HPDE6-E6E7 (cell line): ENCODE measurements at regions not wholly inside any gene's neighbourhood (a gene's known extent, or its start where the extent isn't known, plus 50 kb on each side); places are given as distances from the start of the nearest gene placed in this dataset.

Experiments used
- DNase-seq: peaks from one replicate; pipeline ENCODE4 v3.0.0; 2011; ENCODE audit warnings: missing footprints; ENCODE audit errors: extremely low spot score

GRCh38 chr10:123557366-123558108 is 108.6 kb upstream of the GPR26 start:
- DNase-seq, result no peak

GRCh38 chr10:123558651-123559050 is 107.5 kb upstream of the GPR26 start:
- DNase-seq, result no peak

DNA sequence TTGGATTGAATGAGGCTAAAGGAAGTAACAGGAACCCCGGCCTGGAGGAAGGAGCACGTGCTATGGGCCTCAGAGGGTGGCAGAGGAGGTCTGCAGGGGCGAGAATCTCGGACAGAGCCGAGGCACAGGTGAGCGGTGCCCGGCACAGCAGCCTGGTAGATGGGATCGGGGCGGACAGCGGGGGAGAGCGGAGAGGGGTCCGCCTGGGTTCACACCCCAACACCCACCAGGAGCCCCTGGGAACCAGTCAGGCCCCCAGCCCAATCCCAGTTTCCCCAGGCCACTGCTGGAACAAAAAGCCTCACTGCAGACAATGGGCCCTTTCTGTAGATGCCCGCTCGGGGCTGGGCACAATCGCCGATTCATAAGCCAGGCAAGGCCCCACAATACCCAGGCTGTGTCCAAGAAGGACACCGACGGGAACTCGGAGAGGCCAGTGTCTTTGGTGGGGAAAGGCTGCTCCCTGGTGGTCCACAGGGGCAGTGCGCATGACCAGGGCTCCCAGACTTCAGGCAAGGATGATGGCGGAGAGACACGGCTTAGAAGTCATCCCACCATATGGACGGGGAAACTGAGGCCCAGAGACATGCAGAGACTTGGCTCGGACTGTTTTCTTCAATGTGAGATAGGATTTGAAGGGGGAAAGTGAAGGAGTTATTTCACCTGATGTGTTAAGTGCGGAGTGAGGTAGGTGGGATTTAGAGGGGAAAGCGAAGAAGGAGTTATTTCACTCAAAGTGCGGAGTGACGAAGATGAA is 106.9 kb upstream of the GPR26 start:
- DNase-seq, result peak; percentile 69

- DNase-seq, result no peak
These were observed 106.4 kb upstream of the GPR26 start for GRCh38 chr10:123559823-123560092.

GRCh38 chr10:123560301-123561140 is 105.6 kb upstream of the GPR26 start:
- no peak for DNase-seq

DNA sequence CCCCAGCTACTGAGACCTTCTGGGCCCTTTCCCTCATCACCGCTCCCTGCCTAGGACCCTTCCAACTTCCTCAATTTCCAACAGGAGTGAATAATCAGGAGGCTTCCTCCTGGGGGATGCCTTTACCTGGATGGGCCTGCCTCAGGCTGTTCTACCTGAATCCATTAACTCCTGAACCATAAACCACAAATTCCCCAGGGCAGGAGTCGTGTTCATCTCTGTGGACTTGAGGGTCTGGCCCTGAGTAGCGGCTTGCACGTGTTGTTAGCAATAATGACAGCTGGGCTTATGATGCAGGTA is 105.1 kb upstream of the GPR26 start:
- DNase-seq, result no peak

- no peak for DNase-seq
These were observed 103.8 kb upstream of the GPR26 start for GRCh38 chr10:123562387-123562786.

DNA sequence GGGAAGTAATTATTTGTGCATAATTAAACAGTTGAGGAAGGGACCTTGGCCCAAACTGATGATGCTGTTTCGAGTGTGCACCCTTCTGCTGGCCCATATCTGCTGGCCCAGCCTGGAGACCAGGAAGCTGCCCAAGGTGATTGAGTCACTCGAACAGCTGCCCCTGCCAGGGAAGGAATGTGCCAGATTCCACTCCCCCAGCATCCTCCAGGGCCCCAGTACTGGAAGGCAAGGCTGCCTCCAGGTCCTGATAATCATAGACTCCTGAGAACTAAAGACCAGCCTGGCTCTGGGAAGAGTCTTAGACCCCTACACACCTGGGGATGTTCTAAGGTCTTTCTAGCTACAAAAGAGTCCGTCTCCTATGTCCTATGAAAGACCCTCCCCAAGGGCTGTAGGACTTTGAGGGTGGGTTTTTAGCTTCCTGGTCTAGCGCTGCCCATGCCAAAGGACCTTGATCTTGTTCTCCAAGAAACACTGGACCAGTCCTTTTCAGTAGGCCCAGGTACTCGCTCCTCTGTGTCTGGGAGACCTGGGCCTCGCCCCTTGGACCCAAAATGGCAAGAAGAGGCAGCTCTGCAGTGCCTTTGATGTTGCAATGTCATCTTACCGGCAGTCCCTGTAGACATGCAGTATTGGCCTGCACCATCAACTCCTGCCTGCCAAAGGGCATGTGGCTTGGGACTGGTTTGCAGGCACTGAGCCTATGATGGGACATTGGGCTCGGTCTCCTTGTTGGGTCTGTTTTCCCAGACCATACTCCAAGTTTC is 103.2 kb upstream of the GPR26 start:
- no peak for DNase-seq

GRCh38 chr10:123563581-123563855 is 102.6 kb upstream of the GPR26 start:
- no peak for DNase-seq

DNA sequence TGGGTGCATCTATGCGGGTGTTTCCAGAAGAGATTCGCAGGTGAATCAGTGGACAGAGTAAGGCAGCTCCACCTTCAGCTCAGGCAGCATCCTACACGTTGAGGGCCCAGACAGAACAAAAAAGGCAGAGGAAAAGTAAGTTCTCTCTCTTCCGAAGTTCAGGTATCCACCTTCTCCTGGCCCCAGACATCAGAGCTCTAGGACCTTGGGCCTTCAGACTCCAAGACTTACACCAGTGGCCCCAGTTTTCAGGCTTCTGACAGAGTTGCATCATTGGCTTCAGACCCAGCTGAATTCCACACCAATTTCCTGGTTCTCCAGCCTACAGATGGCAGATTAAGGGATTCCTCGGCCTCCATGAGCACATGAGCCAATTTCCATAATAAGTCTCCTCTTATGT is 102.2 kb upstream of the GPR26 start:
- DNase-seq, result no peak

DNA sequence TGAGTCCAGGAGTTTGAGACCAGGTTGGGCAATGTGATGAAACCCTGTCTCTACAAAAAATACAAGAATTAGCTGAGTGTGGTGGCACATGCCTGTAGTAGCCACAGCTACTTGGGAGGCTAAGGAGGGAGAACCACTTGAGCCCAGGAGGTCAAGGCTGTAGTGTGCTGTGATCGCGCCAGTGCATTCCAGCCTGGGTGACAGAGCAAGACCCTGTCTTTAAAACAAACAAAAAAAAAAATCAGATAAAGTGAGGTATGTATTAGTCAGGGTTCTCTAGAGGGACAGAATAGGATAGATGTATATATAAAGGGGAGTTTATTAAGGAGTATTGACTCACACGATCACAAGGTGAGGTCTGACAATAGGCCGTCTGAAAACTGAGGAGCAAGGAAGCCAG is 101.5 kb upstream of the GPR26 start:
- no peak for DNase-seq

DNA sequence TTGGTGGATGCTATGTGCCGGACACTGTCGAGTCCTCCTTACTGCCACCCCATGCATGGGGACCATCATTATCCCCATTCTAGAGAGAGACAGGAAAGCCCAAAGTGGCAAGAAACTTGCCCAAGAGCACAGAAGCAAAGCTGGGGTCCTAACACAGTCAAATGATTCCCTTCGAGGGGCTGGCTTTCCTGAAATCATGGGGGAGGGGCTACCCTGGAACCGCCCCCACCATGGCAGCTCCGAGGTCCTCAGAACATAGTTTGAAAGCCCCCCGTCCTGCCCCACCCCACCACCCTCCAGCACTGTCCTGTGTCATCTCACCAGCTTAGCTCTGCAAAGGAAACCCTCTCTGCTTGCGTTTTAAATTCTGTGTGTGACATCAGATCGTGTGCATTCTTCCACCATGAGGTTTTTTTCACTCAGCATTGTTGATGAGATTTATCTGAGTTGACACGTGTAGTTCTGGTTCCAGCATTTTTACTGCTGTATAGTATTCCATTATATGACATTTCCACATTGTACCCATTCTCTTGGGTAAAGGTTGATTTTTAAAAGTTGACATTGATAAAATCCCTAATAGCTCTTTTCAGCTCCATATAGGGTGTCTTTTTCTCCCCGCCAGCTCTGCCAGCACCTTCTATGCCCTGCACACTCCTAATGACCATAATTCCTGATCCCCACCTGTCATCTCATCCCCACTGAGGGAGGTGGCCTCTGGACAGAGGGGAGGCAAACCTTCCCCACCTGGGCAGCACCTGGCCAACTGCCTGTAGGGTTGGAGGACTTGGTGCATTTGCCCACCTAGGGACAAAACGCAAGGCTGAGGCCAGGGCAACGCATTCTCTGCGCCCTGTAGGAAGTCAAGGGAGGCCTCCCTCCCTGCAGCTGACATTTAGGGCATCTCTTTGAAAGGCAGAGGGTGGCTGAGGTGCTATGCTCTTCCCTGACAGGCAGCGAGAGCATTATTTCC is 100.2 kb upstream of the GPR26 start:
- DNase-seq, result no peak

DNA sequence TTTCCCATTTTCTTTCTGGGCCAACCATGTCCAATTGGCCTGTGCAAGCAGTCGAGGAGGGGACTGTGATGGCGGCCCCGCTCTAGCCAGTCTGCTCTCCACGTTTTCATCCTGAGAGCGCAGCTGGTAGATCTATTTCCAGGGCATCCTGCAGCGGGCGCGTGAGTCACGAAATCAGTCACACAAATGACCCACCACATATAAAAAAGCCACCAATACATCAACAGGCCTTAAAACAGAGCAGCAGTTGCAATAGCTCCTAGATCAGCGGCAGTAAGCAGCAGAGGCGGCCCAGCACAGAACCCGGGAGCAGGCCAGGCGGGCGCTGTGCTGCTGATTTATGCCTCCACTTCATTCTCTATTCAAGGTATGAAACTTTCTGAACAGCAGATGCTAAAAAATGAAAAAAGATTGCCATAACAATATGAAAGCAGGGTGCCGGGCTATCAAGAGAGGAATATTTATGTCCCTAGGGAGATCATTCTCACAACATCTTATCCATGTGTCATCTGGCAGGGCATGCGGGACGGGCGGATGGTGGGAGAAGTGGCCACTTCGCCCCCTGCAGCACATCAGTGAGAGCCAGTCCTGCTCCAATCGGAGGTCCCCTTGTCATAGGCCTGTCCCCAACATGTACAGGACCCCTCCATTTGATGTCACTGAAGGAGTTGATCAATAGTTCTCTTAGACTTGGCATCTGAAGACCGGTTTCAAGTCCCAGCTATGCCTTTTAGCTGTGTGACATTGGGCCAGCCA is 98.0 kb upstream of the GPR26 start:
- DNase-seq, result no peak

GRCh38 chr10:123568751-123569150 is 97.4 kb upstream of the GPR26 start:
- DNase-seq, result no peak

GRCh38 chr10:123569436-123570035 is 96.6 kb upstream of the GPR26 start:
- DNase-seq, result no peak

DNA sequence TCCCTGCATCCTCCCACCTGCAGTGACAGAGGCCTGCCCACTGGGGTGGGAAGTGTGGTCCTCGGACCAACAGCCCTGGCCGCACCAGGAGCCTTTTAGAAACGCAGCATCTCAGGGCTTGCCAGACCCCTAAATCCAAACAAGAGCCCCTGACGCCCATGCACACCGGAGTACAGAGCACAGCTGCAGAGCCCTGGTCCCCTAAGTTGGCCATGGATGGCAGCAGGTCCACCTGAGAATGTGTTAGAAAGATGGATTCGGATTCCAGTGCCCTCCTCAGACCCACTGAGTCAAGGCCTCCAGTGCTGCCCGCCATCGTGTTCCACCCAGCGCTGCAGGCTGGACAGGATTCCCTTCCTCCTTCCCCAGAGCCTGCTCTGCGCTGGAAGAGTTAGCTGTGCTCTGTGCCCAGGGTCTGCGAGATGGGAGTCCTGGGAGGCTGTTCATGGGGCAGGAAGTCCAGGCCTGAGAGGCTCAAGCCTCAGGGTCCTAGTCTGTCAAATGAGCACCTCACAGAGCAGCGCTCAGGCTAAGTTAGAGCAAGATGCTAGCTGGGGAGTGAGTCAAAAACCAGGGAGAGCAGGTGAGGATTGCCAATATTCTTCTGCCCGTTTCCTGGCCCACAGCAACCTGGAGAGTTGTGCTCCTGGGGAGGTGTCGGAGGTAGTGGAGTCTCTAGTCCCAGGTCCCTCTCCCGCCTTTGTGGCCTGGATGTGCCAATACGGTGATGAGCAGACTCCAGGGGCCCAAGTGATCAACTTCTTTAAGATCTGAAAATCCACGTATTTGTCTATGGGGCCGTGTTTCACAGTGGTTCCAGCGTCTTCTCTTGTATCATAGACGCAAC is 95.9 kb upstream of the GPR26 start:
- no peak for DNase-seq

GRCh38 chr10:123570898-123571515 is 95.1 kb upstream of the GPR26 start:
- DNase-seq, result no peak

GRCh38 chr10:123571978-123572377 is 94.2 kb upstream of the GPR26 start:
- DNase-seq, result no peak
